H9 (cell line): ENCODE measurements at regions not wholly inside any gene's neighbourhood (a gene's known extent, or its start where the extent isn't known, plus 50 kb on each side); places are given as distances from the start of the nearest gene placed in this dataset.

Experiments
- DNase-seq: peaks from one replicate; pipeline ENCODE4 v3.0.0-alpha.2; 2017
- H2AFZ ChIP-seq: one replicate; pipeline ENCODE4 v1.6.1; 2013; ENCODE audit warnings: mild to moderate bottlenecking, low read length, control low read depth, moderate library complexity
- H2AK5ac ChIP-seq: 2 replicates; pipeline ENCODE4 v1.6.1; 2013; ENCODE audit warnings: low read length, control low read depth, mixed read lengths; ENCODE audit not compliant: insufficient read length
- H2BK120ac ChIP-seq: one replicate; pipeline ENCODE4 v1.6.1; 2013; ENCODE audit warnings: low read depth, mild to moderate bottlenecking, low read length, control low read depth, inconsistent platforms; ENCODE audit not compliant: poor library complexity, severe bottlenecking
- H2BK12ac ChIP-seq: 2 replicates; pipeline ENCODE4 v1.6.1; 2013; ENCODE audit warnings: low read length, control low read depth, mixed read lengths, low read depth; ENCODE audit not compliant: insufficient read length
- H2BK15ac ChIP-seq: 2 replicates; pipeline ENCODE4 v1.6.1; 2013; ENCODE audit warnings: low read depth, low read length, control low read depth
- H2BK20ac ChIP-seq: one replicate; pipeline ENCODE4 v1.6.1; 2013; ENCODE audit warnings: low read depth, mild to moderate bottlenecking, low read length, control low read depth, inconsistent platforms; ENCODE audit not compliant: poor library complexity, severe bottlenecking
- H2BK5ac ChIP-seq: 2 replicates; pipeline ENCODE4 v1.6.1; 2013; ENCODE audit warnings: low read length, control low read depth, mixed read lengths; ENCODE audit not compliant: insufficient read length
- H3K14ac ChIP-seq: 2 replicates; pipeline ENCODE4 v1.6.1; 2013; ENCODE audit warnings: low read length, control low read depth; ENCODE audit not compliant: insufficient read depth
- H3K18ac ChIP-seq: 2 replicates; pipeline ENCODE4 v1.6.1; 2013; ENCODE audit warnings: low read depth, mild to moderate bottlenecking, mixed read lengths, low read length, control low read depth; ENCODE audit not compliant: insufficient read length
- H3K23ac ChIP-seq: 2 replicates; pipeline ENCODE4 v1.6.1; 2013; ENCODE audit warnings: low read length, control low read depth, mixed read lengths, low read depth; ENCODE audit not compliant: insufficient read length
- H3K23me2 ChIP-seq: 2 replicates; pipeline ENCODE4 v1.6.1; 2013; ENCODE audit warnings: low read depth, mild to moderate bottlenecking, mixed read lengths, low read length, control low read depth; ENCODE audit not compliant: insufficient read length, poor library complexity, severe bottlenecking
- H3K27ac ChIP-seq: 2 replicates; pipeline ENCODE4 v1.5.1; 2013; ENCODE audit warnings: low read length, control low read depth, mixed read lengths, low read depth; ENCODE audit not compliant: insufficient read length
- H3K27me3 ChIP-seq: 2 replicates; pipeline ENCODE4 v1.6.1; 2013; ENCODE audit warnings: low read length, control low read depth, inconsistent platforms; ENCODE audit not compliant: insufficient read depth
- H3K4ac ChIP-seq: 2 replicates; pipeline ENCODE4 v1.6.1; 2013; ENCODE audit warnings: low read depth, mild to moderate bottlenecking, control low read depth, inconsistent platforms, low read length, moderate library complexity
- H3K4me1 ChIP-seq: 2 replicates; pipeline ENCODE4 v1.6.1; 2013; ENCODE audit warnings: low read length, control low read depth, inconsistent platforms; ENCODE audit not compliant: insufficient read depth
- H3K4me2 ChIP-seq: 2 replicates; pipeline ENCODE4 v1.6.1; 2013; ENCODE audit warnings: low read length, control low read depth, mixed read lengths; ENCODE audit not compliant: insufficient read length, insufficient read depth
- H3K56ac ChIP-seq: 2 replicates; pipeline ENCODE4 v1.6.1; 2013; ENCODE audit warnings: low read depth, mild to moderate bottlenecking, mixed read lengths, low read length, control low read depth; ENCODE audit not compliant: insufficient read length
- H3K79me1 ChIP-seq: 2 replicates; pipeline ENCODE4 v1.6.1; 2013; ENCODE audit warnings: low read depth, mild to moderate bottlenecking, moderate library complexity, low read length, control low read depth, inconsistent platforms; ENCODE audit not compliant: insufficient read depth, poor library complexity, severe bottlenecking
- H3K79me2 ChIP-seq: 2 replicates; pipeline ENCODE4 v1.6.1; 2013; ENCODE audit warnings: low read length, control low read depth, inconsistent platforms; ENCODE audit not compliant: insufficient read depth
- H3K9ac ChIP-seq: 2 replicates; pipeline ENCODE4 v1.6.1; 2013; ENCODE audit warnings: low read length, control low read depth, mixed read lengths; ENCODE audit not compliant: insufficient read length; ENCODE audit errors: extremely low read depth
- H3K9me3 ChIP-seq: one replicate; pipeline ENCODE4 v1.6.1; 2013; ENCODE audit warnings: low read depth, low read length, inconsistent platforms; ENCODE audit not compliant: control insufficient read depth
- H3T11ph ChIP-seq: one replicate; pipeline ENCODE4 v1.6.1; 2013; ENCODE audit warnings: mild to moderate bottlenecking, low read length, control low read depth, inconsistent platforms
- H4K20me1 ChIP-seq: one replicate; pipeline ENCODE4 v1.6.1; 2013; ENCODE audit not compliant: control insufficient read depth, insufficient read length, insufficient read depth
- H4K5ac ChIP-seq: 2 replicates; pipeline ENCODE4 v1.6.1; 2013; ENCODE audit warnings: low read depth, mild to moderate bottlenecking, mixed read lengths, low read length, control low read depth; ENCODE audit not compliant: insufficient read length
- H4K8ac ChIP-seq: replicated peaks from 2 replicates; pipeline ENCODE4 v1.6.1; 2013; ENCODE audit warnings: low read length, control low read depth, mixed read lengths, low read depth; ENCODE audit not compliant: insufficient read length
- H4K91ac ChIP-seq: 2 replicates; pipeline ENCODE4 v1.6.1; 2013; ENCODE audit warnings: low read depth, mild to moderate bottlenecking, moderate library complexity, mixed read lengths, low read length, control low read depth; ENCODE audit not compliant: insufficient read length
- H3K27ac Mint-ChIP-seq, 3 experiments: 2 replicates in 2 of 3; 3 replicates in 1 of 3; pipeline ENCODE4 v1.8.0; 2020 to 2021; ENCODE audit warnings: mixed read lengths in 3 of 3, mild to moderate bottlenecking in 1 of 3, moderate library complexity in 1 of 3
- H3K27me3 Mint-ChIP-seq: 2 replicates; pipeline ENCODE4 v1.8.0; 2021; ENCODE audit warnings: low read depth, mild to moderate bottlenecking, moderate library complexity, mixed read lengths
- H3K36me3 Mint-ChIP-seq, 3 experiments: 2 replicates in 2 of 3; 3 replicates in 1 of 3; pipeline ENCODE4 v1.8.0; 2020 to 2021; ENCODE audit warnings: low read depth in 3 of 3, mixed read lengths in 3 of 3; ENCODE audit not compliant: insufficient read depth in 1 of 3
- H3K4me1 Mint-ChIP-seq, 2 experiments: 2 replicates each; pipeline ENCODE4 v1.8.0; 2020; ENCODE audit warnings: mixed read lengths in 2 of 2
- H3K4me3 Mint-ChIP-seq, 2 experiments: 2 replicates in 1 of 2; 3 replicates in 1 of 2; pipeline ENCODE4 v1.8.0; 2020 to 2021; ENCODE audit warnings: mild to moderate bottlenecking in 2 of 2, mixed read lengths in 2 of 2, moderate library complexity in 1 of 2
- H3K9me3 Mint-ChIP-seq, 2 experiments: 2 replicates in 1 of 2; 3 replicates in 1 of 2; pipeline ENCODE4 v1.8.0; 2020; ENCODE audit warnings: mild to moderate bottlenecking in 2 of 2, mixed read lengths in 2 of 2, moderate library complexity in 1 of 2
- CTCF ChIP-seq: fragments of 200-600 bp; sonication (generic); conservative IDR thresholded peaks from 3 replicates; pipeline ENCODE4 v1.8.0; 2021; ENCODE audit warnings: antibody characterized with exemption, mild to moderate bottlenecking
- WGBS: extraction: QIAGEN DNeasy Blood & Tissue Kit; methylation state at CpG from one replicate; pipeline ENCODE4 v1.1.7; 2013; ENCODE audit warnings: missing lambda C conversion rate, low lambda C conversion rate, mixed read lengths; ENCODE audit not compliant: insufficient read length; ENCODE audit errors: extremely low coverage; 5-methylcytosine and 5-hydroxymethylcytosine counted together

- Histone ChIP-seq H3K9ac (no peak overlapping the region), H3K56ac (no peak overlapping the region)
These were observed 84.4 kb downstream of the EFNB1 start for GRCh38 chrX:68913249-68913547.

More at GRCh38 chrX:68913249-68913547, 84.4 kb downstream of the EFNB1 start:
- H3K79me1 ChIP-seq, result no peaks in the 10 kb centered on the region
- H4K91ac ChIP-seq, result no peak overlapping the region
- H3K4me2 ChIP-seq, result no peak overlapping the region
- Mint-ChIP-seq H3K27ac (peak overlapping the region in 2 of 3 experiments; percentile 65 to 93; a peak in 2 of 7 replicates), H3K27me3 (peaks cover 12% of the 10 kb centered on the region), H3K9me3 (peaks cover 69 to 76% of the 10 kb centered on the region in 2 experiments), H3K4me1 (peaks cover 16 to 53% of the 10 kb centered on the region in 2 experiments), H3K4me3 (peak overlapping the region in 1 of 2 experiments; percentile 64; a peak in 3 of 5 replicates), H3K36me3 (peaks cover 0 to 2% (median 0%) of the 10 kb centered on the region in 3 experiments; a peak in 2 of 7 replicates)
- no peak overlapping the region for H2BK5ac ChIP-seq
- H3K14ac ChIP-seq, result no peak overlapping the region
- H2AK5ac ChIP-seq, result no peak overlapping the region
- H3K23me2 ChIP-seq, result no peaks in the 10 kb centered on the region
- no peaks in the 10 kb centered on the region; the same call in 1 of the 2 replicates for H3K27me3 ChIP-seq
- peaks cover under 1% of the 10 kb centered on the region for H3K9me3 ChIP-seq
- no CpG with 5 or more reads among the region's 7 CpGs for WGBS
- no peak overlapping the region for H4K8ac ChIP-seq
- no peak for DNase-seq
- no peak overlapping the region for H3K27ac ChIP-seq
- no peak overlapping the region for H3T11ph ChIP-seq
- no peak for TF ChIP-seq CTCF
- no peak overlapping the region for H3K23ac ChIP-seq
- no peak overlapping the region for H2BK12ac ChIP-seq
- no peak overlapping the region for H2BK120ac ChIP-seq
- no peak overlapping the region for H3K18ac ChIP-seq
- no peak overlapping the region for H4K5ac ChIP-seq
- H3K79me2 ChIP-seq, result no peaks in the 10 kb centered on the region
- H3K4me1 ChIP-seq, result peaks cover 8% of the 10 kb centered on the region; the same call in 1 of the 2 replicates
- no peak overlapping the region for H2BK20ac ChIP-seq
- H2BK15ac ChIP-seq, result no peak overlapping the region
- no peaks in the 10 kb centered on the region for H4K20me1 ChIP-seq
- no peak overlapping the region for H2AFZ ChIP-seq
- no peak overlapping the region for H3K4ac ChIP-seq
